Gastrocnemius medialis (tissue), 4 donors: ENCODE measurements at regions not wholly inside any gene's neighbourhood (a gene's known extent, or its start where the extent isn't known, plus 50 kb on each side); places are given as distances from the start of the nearest gene placed in this dataset.

Experiments used
- CTCF ChIP-seq, 5 experiments: fragments of 450-650 bp in 3 of 5; fragments of 200-600 bp in 2 of 5; sonication (generic) in 2 of 5; IDR thresholded peaks in 4 of 5; conservative IDR thresholded peaks in 1 of 5; 1 replicate in 4 of 5; 2 replicates in 1 of 5; pipeline ENCODE4 v1.5.1; 2016 to 2019; ENCODE audit warnings: antibody characterized with exemption in 5 of 5, mild to moderate bottlenecking in 3 of 5, moderate library complexity in 3 of 5
- POLR2A ChIP-seq, 2 donors: fragments of 450-650 bp; IDR thresholded peaks; one replicate each; pipeline ENCODE4 v1.6.1; 2017; ENCODE audit warnings: antibody characterized with exemption in 2 of 2, mild to moderate bottlenecking in 2 of 2, moderate library complexity in 2 of 2

- no peak for TF ChIP-seq CTCF (IDR thresholded peaks at IDR 0.05 in 4 of 5, conservative IDR thresholded peaks at IDR 0.05 in 1 of 5)
- no peak for TF ChIP-seq POLR2A (IDR thresholded peaks at IDR 0.05)
Observed at GRCh38 chr18:24825397-24825796, 365.0 kb downstream of the HRH4 start.
